ENCODE measurements at regions not wholly inside any gene's neighbourhood (a gene's known extent, or its start where the extent isn't known, plus 50 kb on each side); places are given as distances from the start of the nearest gene placed in this dataset.
"Not testable (repeated sequence)": the region's sequence is repeated elsewhere in the genome, so short reads cannot be mapped to it uniquely, and the experiment has no call there.

- FAIRE-seq; DNase-seq (ENCODE audit: low spot score): not testable (repeated sequence)
Measured at GRCh38 chrX:92280347-92280746, 501.2 kb downstream of the PCDH11X start.

DNA sequence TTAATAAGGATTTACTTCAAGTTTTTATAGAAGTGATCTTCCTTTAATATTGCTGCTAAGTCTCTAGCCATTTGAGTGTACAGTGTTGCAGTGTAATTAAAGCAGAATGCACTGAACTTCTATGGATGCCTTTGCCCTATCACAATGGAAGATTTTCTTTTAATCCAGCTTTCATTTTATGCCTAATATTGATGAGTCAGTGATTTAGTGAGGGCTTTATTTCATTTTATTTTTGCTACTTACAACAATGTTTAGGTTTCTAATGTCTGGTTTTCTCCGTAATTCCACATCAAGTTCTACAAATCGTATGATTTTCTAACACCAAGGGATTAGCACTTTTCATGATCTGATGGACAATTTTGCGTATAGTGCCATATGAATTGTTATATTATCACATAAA lies 504.1 kb downstream of the PCDH11X start:
- FAIRE-seq (no peak), DNase-seq (ENCODE audit: low spot score) (no peak)

GRCh38 chrX:92298067-92298466 lies 518.9 kb downstream of the PCDH11X start:
- DNase-seq (ENCODE audit: low spot score); FAIRE-seq: not testable (repeated sequence)

- not testable (repeated sequence) for DNase-seq (ENCODE audit: low spot score); FAIRE-seq
Measured at GRCh38 chrX:92333194-92333593, 554.0 kb downstream of the PCDH11X start.

DNA sequence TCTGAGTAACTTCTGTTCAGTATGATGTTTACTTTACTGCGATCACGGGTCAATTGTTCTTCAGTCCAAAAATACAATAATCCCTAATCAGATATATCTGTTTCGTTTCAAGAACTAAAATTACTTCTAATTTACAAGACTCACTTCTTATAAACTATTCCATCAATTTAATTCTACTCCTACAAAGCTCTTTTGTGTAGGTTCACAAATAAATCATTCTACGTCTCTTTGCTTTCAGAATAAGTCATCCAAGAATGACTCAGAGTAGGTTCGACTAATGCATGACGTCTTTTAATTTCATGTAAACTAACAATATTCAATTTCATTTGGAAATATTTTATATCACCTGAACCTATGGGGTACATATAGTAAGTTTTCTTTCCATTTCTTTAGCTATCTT lies 571.9 kb downstream of the PCDH11X start:
- FAIRE-seq = peak; percentile 59
- not testable (repeated sequence) for DNase-seq (ENCODE audit: low spot score)

DNA sequence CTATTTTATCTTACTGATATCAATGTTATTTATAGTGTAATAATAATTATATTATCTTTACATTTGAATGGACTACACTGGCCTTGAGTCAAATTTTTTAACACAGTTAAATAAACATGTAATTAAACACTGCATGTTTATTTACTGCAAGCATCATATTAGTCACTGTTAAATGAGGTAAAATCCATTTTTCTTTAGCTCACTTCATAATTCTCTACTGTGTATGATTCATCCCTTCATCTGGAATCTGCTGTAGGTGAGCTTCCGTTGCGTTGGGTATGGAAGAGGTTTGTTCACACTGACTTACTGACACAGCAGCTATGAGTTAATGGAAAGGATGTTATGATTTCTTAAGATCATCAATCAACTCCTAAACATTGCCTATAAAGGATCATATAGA lies 572.3 kb downstream of the PCDH11X start:
- DNase-seq (ENCODE audit: low spot score) (no peak), FAIRE-seq (no peak)
